GM10248 (cell line): ENCODE measurements at regions not wholly inside any gene's neighbourhood (a gene's known extent, or its start where the extent isn't known, plus 50 kb on each side); places are given as distances from the start of the nearest gene placed in this dataset.

Experiments used
- CTCF ChIA-PET: fragments of 300-600 bp; sonication (Branson Sonifier 250); formaldehyde crosslinking; extraction: SDS; loops from one replicate; lab custom pipeline; 2021; ENCODE audit warnings: antibody characterized with exemption; lab: Yijun Ruan, JAX
- POLR2A ChIA-PET: fragments of 350-650 bp; sonication (Branson Sonifier 250); formaldehyde crosslinking; extraction: SDS; loops from one replicate; lab custom pipeline; 2020; ENCODE audit warnings: antibody characterized with exemption; lab: Yijun Ruan, JAX
- DNase-seq: peaks from one replicate; pipeline ENCODE4 v3.0.0; 2012; ENCODE audit errors: extremely low spot score
- TF ChIP-seq, protein P1 (sequence below): IDR thresholded peaks from 2 replicates; pipeline ENCODE4 v1.5.1; 2012; ENCODE audit warnings: mild to moderate bottlenecking, low read depth; ENCODE audit errors: extremely low read depth, missing control alignments, control extremely low read depth

DNA sequence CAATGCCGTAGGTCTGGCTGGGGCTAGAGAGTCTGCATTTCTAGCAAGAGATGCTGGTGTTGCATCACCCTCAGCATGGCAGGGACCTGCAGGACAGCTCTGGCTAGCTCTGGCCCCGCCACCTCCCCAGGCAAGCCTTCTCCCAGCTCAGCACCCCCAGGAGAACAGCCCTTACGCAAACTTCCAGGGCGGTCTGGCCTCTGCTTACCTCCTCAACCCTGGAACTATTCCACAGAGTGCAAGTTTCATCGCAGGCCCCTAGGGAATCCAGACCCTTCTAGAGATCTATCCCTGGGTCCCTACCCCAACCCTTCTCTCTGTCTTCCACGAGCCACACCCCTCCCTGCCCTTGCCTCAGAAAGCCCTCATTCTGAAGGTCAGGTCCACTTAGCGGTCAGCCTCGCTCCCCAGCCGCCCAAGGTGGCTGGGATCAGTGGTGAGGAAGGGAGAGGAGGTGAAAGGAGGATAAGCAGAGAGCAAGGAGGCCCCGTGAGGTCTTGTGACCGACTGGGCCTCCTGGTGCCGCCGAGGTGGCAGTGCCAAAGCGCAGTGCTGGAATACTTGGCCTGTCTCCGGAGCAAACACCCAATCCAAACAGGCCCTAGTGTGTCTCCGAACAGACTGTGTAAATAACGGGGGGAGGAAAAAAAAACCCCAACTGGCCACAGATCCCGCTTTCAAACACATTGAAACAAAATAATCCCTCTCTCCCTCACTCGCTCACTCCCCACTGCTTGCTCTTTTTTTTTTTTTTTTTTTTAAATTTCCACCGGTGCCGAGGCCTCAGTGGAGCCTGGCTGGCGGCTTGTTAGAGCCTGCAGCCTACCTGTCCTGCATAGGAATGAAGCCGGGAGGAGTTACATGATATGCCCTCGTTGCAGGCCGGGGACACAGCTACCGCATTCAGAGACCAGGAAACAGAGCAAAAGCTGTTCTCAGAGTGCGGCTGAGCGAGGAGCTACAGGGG is 380.9 kb downstream of the SOX9 start:
- POLR2A ChIA-PET, result no interaction called here
- CTCF ChIA-PET, result interaction anchor here (1.3 to 1.4 kb wide), 2 partner anchors 10 to 21 kb away, joined by 3 read pairs; no protein-coding TSS in a partner anchor
- no peak for DNase-seq
- TF ChIP-seq, protein P1, sequence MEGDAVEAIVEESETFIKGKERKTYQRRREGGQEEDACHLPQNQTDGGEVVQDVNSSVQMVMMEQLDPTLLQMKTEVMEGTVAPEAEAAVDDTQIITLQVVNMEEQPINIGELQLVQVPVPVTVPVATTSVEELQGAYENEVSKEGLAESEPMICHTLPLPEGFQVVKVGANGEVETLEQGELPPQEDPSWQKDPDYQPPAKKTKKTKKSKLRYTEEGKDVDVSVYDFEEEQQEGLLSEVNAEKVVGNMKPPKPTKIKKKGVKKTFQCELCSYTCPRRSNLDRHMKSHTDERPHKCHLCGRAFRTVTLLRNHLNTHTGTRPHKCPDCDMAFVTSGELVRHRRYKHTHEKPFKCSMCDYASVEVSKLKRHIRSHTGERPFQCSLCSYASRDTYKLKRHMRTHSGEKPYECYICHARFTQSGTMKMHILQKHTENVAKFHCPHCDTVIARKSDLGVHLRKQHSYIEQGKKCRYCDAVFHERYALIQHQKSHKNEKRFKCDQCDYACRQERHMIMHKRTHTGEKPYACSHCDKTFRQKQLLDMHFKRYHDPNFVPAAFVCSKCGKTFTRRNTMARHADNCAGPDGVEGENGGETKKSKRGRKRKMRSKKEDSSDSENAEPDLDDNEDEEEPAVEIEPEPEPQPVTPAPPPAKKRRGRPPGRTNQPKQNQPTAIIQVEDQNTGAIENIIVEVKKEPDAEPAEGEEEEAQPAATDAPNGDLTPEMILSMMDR, result no peak

DNA sequence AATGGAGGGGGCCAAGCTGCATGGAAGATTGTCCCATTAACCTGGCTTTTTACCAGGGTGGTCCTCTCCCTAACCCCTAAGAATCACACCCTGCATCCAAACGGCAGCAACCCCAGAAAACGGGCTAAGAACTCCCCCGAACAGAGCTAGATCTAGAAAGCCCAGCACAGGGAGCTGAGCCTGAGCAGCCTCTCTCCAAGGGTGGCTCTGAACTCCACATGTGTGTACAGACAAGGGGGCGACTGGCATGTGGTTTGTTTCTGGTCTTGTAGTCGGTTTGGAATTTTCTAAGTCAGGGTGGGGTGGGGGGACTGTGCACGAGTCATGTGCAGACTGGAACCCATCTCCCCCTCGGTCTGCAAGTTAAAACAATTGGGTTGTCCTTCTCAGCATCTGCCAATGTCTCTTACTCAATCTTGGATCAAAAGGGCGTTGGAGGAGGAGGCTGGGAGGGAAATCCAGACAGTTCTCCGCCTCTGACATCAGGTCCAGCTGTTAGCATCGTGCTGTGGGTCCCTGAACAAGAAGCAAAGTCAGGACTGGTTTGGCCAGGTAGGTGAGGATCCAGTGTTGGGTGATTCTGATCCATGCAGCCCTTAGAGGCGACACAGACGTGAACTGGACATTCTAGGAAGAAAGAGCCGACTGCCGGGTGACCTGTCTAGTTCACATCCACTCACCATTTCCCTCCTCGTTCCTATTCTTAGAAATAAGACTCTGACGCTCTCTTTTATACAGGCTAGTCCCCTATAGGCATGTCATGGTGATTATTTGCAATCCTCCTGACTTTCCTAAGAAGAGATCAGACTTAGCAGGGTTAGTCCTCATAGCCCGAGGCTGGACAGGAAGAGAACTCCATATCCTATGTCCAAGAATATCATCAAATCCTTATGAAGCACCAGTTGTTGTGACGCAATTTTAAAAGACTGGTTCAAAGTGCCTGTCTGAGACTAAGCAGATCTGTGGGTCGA is 381.8 kb downstream of the SOX9 start:
- CTCF ChIA-PET, result interaction anchor here (0.7 to 1.4 kb wide), 3 partner anchors 9 to 20 kb away, joined by 3 to 4 read pairs (median 3); no protein-coding TSS in a partner anchor
- TF ChIP-seq, protein P1, result no peak
- DNase-seq, result no peak
- POLR2A ChIA-PET, result no interaction called here

DNA sequence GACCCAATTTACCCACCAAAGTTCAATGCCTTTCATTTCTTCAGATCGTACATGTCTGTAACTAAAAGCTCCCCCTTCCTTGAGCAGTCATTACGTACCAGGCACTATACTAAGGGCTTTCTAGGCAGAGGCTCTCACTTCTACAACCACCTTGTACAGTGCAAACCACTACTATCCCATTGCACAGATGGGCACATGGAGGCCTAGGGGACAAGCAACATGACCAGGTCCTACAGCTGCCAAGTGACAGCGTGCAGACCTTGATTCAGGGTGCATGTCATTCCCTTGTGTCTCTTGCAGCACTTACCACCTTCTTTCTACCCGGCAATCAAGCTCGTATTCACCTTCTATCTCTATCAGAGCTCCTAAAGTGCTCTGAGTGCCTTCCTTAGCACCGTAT is 382.7 kb downstream of the SOX9 start:
- CTCF ChIA-PET, result interaction anchor here (0.7 to 1.3 kb wide), 2 partner anchors 9 to 13 kb away, joined by 3 to 4 read pairs; no protein-coding TSS in a partner anchor
- no peak for DNase-seq
- POLR2A ChIA-PET, result interaction anchor here (0.6 kb wide), 1 partner anchor 212 kb away, joined by 3 read pairs; no protein-coding TSS in a partner anchor
- TF ChIP-seq, protein P1, result no peak

DNA sequence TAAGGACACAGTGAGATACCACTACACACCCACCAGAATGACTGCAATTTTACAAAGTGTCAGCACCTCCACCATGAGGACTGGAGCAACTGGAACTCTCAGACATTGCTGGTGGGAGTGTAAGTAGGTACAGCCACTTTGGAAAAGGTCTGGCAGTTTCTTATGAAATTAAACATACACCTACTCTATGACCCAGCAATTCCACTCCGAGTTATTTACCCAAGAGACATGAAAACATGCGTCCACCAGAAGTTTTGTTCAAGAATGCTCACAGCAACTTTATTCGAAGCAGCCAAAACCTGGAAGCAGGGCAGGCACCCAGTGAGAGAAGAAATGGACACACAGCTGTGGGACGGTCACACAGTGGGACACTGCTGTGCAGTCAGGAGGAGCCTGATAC is 384.0 kb downstream of the SOX9 start:
- ChIA-PET POLR2A (interaction anchor here (0.7 kb wide), 1 partner anchor 82 kb away, joined by 4 read pairs; no protein-coding TSS in a partner anchor), CTCF (no interaction called here)
- no peak for DNase-seq
- TF ChIP-seq, protein P1, result no peak

DNA sequence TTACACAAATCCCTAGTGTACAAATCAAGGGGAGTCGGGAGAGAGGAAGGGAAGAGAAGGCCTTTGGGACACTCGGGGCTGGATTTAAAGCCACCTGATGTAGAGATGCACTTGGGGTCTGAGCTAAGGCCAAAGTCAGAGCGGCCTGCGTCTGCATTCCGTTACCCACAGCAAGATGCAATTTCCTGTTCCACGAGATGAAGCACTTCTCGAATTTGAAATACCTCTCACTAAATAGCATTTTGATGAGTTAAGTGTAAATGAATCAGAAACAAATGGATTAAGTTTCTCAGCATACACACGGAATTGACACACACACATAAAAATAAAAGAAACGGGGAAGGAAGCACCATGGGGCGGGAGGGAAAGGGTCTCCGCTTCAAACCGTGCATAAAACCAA is 386.0 kb downstream of the SOX9 start:
- ChIA-PET CTCF (no interaction called here), POLR2A (no interaction called here)
- TF ChIP-seq, protein P1, result no peak

DNA sequence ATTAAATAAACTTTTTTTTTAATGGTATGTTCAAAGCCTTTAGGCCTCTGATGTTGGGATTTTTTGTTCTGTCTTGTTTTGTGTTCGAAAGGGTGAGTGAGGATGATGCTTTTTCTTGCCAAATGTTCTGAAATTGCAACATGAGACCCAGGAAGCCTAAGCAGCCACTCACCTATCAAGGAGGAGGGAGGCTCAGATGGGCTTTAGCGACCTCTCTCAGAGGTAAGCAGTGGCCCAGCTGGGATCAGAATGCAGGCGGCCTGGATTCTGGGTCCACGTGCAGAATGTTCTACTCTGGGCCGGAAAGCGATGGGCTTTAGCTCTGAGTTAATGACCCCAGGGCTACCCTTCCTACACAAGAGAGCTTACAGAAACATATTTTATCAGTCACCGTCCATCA is 386.6 kb downstream of the SOX9 start:
- POLR2A ChIA-PET, result no interaction called here
- CTCF ChIA-PET, result no interaction called here
- TF ChIP-seq, protein P1, result no peak
- DNase-seq, result no peak

More for the DNA sequence above, 386.0 kb downstream of the SOX9 start:
- DNase-seq, result no peak
